Activated naive CD8-positive, alpha-beta T cell treated with anti-CD3 and anti-CD28 coated beads, Interleukin-2, amount 10 ng/mL, durations not matched to agents 7 days and 5 days (primary cell): ENCODE measurements at regions not wholly inside any gene's neighbourhood (a gene's known extent, or its start where the extent isn't known, plus 50 kb on each side); places are given as distances from the start of the nearest gene placed in this dataset.
"Not testable (repeated sequence)": the region's sequence is repeated elsewhere in the genome, so short reads cannot be mapped to it uniquely, and the experiment has no call there.

Experiments used
- ATAC-seq: fragments of 150-1000 bp; cut with Tn5 transposase; one replicate; pipeline ENCODE4 v1.10.0; 2021; ENCODE audit warnings: low read depth, moderate library complexity
- POLR2A ChIA-PET: fragments of 350-600 bp; sonication (Branson Sonifier 250); formaldehyde crosslinking; loops from one replicate; lab custom pipeline; 2021; ENCODE audit warnings: antibody characterized with exemption; lab: Charles Lee
- DNase-seq: peaks from one replicate; pipeline ENCODE4 v3.0.0; 2021
- H3K27ac Mint-ChIP-seq: one replicate; pipeline ENCODE4 v1.8.0; 2022; ENCODE audit warnings: mild to moderate bottlenecking, mixed read lengths
- H3K27me3 Mint-ChIP-seq: one replicate; pipeline ENCODE4 v1.8.0; 2022; ENCODE audit warnings: mild to moderate bottlenecking, moderate library complexity, mixed read lengths
- H3K36me3 Mint-ChIP-seq: one replicate; pipeline ENCODE4 v1.8.0; 2021; ENCODE audit warnings: mild to moderate bottlenecking, mixed read lengths
- H3K4me1 Mint-ChIP-seq: one replicate; pipeline ENCODE4 v1.8.0; 2021; ENCODE audit warnings: mixed read lengths
- H3K4me3 Mint-ChIP-seq: one replicate; pipeline ENCODE4 v1.8.0; 2022; ENCODE audit warnings: mild to moderate bottlenecking, moderate library complexity, mixed read lengths
- H3K9me3 Mint-ChIP-seq: one replicate; pipeline ENCODE4 v1.8.0; 2021; ENCODE audit warnings: mixed read lengths

- no peaks in the 10 kb centered on the region for H3K27me3 Mint-ChIP-seq
- POLR2A ChIA-PET, result no interaction called here
- H3K4me3 Mint-ChIP-seq, result no peak overlapping the region
- no peaks in the 10 kb centered on the region for H3K4me1 Mint-ChIP-seq
- H3K9me3 Mint-ChIP-seq, result peaks cover 23% of the 10 kb centered on the region
- ATAC-seq (no peak), DNase-seq (no peak)
- H3K27ac Mint-ChIP-seq, result no peak overlapping the region
- no peaks in the 10 kb centered on the region for H3K36me3 Mint-ChIP-seq
Observed at GRCh38 chr3:20462723-20463122, 276.7 kb upstream of the SGO1 start.

- Mint-ChIP-seq H3K27ac (no peak overlapping the region), H3K36me3 (no peaks in the 10 kb centered on the region), H3K4me1 (no peaks in the 10 kb centered on the region), H3K9me3 (peaks cover 22% of the 10 kb centered on the region), H3K4me3 (no peak overlapping the region), H3K27me3 (no peaks in the 10 kb centered on the region)
- DNase-seq (no peak), ATAC-seq (no peak)
- POLR2A ChIA-PET, result no interaction called here
Observed at GRCh38 chr3:20462226-20462625, 276.2 kb upstream of the SGO1 start.

- no peaks in the 10 kb centered on the region for H3K27me3 Mint-ChIP-seq
- DNase-seq (no peak), ATAC-seq (no peak)
- no peaks in the 10 kb centered on the region for H3K4me1 Mint-ChIP-seq
- H3K9me3 Mint-ChIP-seq, result peaks cover 11% of the 10 kb centered on the region
- POLR2A ChIA-PET, result no interaction called here
- no peak overlapping the region for H3K27ac Mint-ChIP-seq
- H3K36me3 Mint-ChIP-seq, result no peaks in the 10 kb centered on the region
- no peak overlapping the region for H3K4me3 Mint-ChIP-seq
Observed at GRCh38 chr3:20458994-20459716, 273.1 kb upstream of the SGO1 start.

GRCh38 chr3:20456511-20456910 lies 270.5 kb upstream of the SGO1 start:
- ATAC-seq, result no peak
- Mint-ChIP-seq H3K36me3 (no peaks in the 10 kb centered on the region), H3K4me3 (no peak overlapping the region)

GRCh38 chr3:20451170-20451569 lies 265.2 kb upstream of the SGO1 start:
- H3K4me1 Mint-ChIP-seq, result no peaks in the 10 kb centered on the region
- no peaks in the 10 kb centered on the region for H3K27me3 Mint-ChIP-seq
- H3K36me3 Mint-ChIP-seq, result no peaks in the 10 kb centered on the region
- peaks cover 7% of the 10 kb centered on the region for H3K9me3 Mint-ChIP-seq
- H3K4me3 Mint-ChIP-seq, result no peak overlapping the region
- ATAC-seq (no peak), DNase-seq (no peak)
- POLR2A ChIA-PET, result no interaction called here
- no peak overlapping the region for H3K27ac Mint-ChIP-seq

More at GRCh38 chr3:20456511-20456910, 270.5 kb upstream of the SGO1 start:
- DNase-seq, result no peak
- H3K4me1 Mint-ChIP-seq, result no peaks in the 10 kb centered on the region
- H3K27ac Mint-ChIP-seq, result no peak overlapping the region
- H3K9me3 Mint-ChIP-seq, result peaks cover 9% of the 10 kb centered on the region
- POLR2A ChIA-PET, result no interaction called here
- H3K27me3 Mint-ChIP-seq, result no peaks in the 10 kb centered on the region

GRCh38 chr3:20450611-20451010 lies 264.6 kb upstream of the SGO1 start:
- no peak overlapping the region for H3K27ac Mint-ChIP-seq
- no peaks in the 10 kb centered on the region for H3K4me1 Mint-ChIP-seq
- no peaks in the 10 kb centered on the region for H3K36me3 Mint-ChIP-seq
- H3K27me3 Mint-ChIP-seq, result no peaks in the 10 kb centered on the region
- ATAC-seq (no peak), DNase-seq (no peak)
- peaks cover 7% of the 10 kb centered on the region for H3K9me3 Mint-ChIP-seq
- POLR2A ChIA-PET, result no interaction called here
- no peak overlapping the region for H3K4me3 Mint-ChIP-seq

- H3K4me3 Mint-ChIP-seq, result no peak overlapping the region
Observed at GRCh38 chr3:20442846-20443245, 256.8 kb upstream of the SGO1 start.

GRCh38 chr3:20427268-20427667 lies 241.3 kb upstream of the SGO1 start:
- peaks cover 14% of the 10 kb centered on the region for H3K9me3 Mint-ChIP-seq
- H3K36me3 Mint-ChIP-seq, H3K4me1 Mint-ChIP-seq, H3K27me3 Mint-ChIP-seq, DNase-seq, H3K4me3 Mint-ChIP-seq, H3K27ac Mint-ChIP-seq, POLR2A ChIA-PET, ATAC-seq: not testable (repeated sequence)

More at GRCh38 chr3:20442846-20443245, 256.8 kb upstream of the SGO1 start:
- H3K9me3 Mint-ChIP-seq, result peaks cover 7% of the 10 kb centered on the region
- H3K36me3 Mint-ChIP-seq, result no peaks in the 10 kb centered on the region
- no peaks in the 10 kb centered on the region for H3K27me3 Mint-ChIP-seq
- ATAC-seq, result no peak
- H3K4me1 Mint-ChIP-seq, result no peaks in the 10 kb centered on the region
- DNase-seq, result no peak
- no peak overlapping the region for H3K27ac Mint-ChIP-seq
- POLR2A ChIA-PET, result no interaction called here

- POLR2A ChIA-PET, result no interaction called here
- H3K27me3 Mint-ChIP-seq, result no peaks in the 10 kb centered on the region
- H3K36me3 Mint-ChIP-seq, result no peaks in the 10 kb centered on the region
- no peak overlapping the region for H3K27ac Mint-ChIP-seq
- peaks cover 12% of the 10 kb centered on the region for H3K9me3 Mint-ChIP-seq
- H3K4me3 Mint-ChIP-seq, result no peak overlapping the region
- ATAC-seq (no peak), DNase-seq (no peak)
- no peaks in the 10 kb centered on the region for H3K4me1 Mint-ChIP-seq
Observed at GRCh38 chr3:20425138-20425537, 239.1 kb upstream of the SGO1 start.

GRCh38 chr3:20424086-20424485 lies 238.1 kb upstream of the SGO1 start:
- Mint-ChIP-seq H3K4me1 (no peaks in the 10 kb centered on the region), H3K36me3 (no peaks in the 10 kb centered on the region), H3K9me3 (peaks cover 10% of the 10 kb centered on the region), H3K27ac (no peak overlapping the region), H3K27me3 (no peaks in the 10 kb centered on the region), H3K4me3 (no peak overlapping the region)
- ATAC-seq, result no peak
- DNase-seq, result no peak
- POLR2A ChIA-PET, result interaction anchor here (0.5 kb wide), 1 partner anchor 856 kb away, joined by 3 read pairs; no protein-coding TSS in a partner anchor

- no peak for ATAC-seq
Observed at GRCh38 chr3:20422391-20422790, 236.4 kb upstream of the SGO1 start.

GRCh38 chr3:20417388-20418108 lies 231.5 kb upstream of the SGO1 start:
- POLR2A ChIA-PET, result no interaction called here
- Mint-ChIP-seq H3K27ac (no peak overlapping the region), H3K36me3 (no peaks in the 10 kb centered on the region), H3K4me3 (no peak overlapping the region), H3K9me3 (no peaks in the 10 kb centered on the region), H3K4me1 (no peaks in the 10 kb centered on the region), H3K27me3 (no peaks in the 10 kb centered on the region)
- ATAC-seq (no peak), DNase-seq (no peak)

More at GRCh38 chr3:20422391-20422790, 236.4 kb upstream of the SGO1 start:
- POLR2A ChIA-PET, result no interaction called here
- Mint-ChIP-seq H3K36me3 (no peaks in the 10 kb centered on the region), H3K4me3 (no peak overlapping the region), H3K9me3 (peaks cover 8% of the 10 kb centered on the region), H3K27ac (no peak overlapping the region), H3K27me3 (no peaks in the 10 kb centered on the region), H3K4me1 (no peaks in the 10 kb centered on the region)
- DNase-seq, result no peak

- H3K9me3 Mint-ChIP-seq, result no peaks in the 10 kb centered on the region
Observed at GRCh38 chr3:20406611-20407011, 220.6 kb upstream of the SGO1 start.

GRCh38 chr3:20405744-20406143 lies 219.7 kb upstream of the SGO1 start:
- DNase-seq (no peak), ATAC-seq (no peak)
- H3K27ac Mint-ChIP-seq, result no peak overlapping the region
- POLR2A ChIA-PET, result no interaction called here
- H3K36me3 Mint-ChIP-seq, result no peaks in the 10 kb centered on the region
- H3K27me3 Mint-ChIP-seq, result no peaks in the 10 kb centered on the region
- no peaks in the 10 kb centered on the region for H3K4me1 Mint-ChIP-seq
- no peaks in the 10 kb centered on the region for H3K9me3 Mint-ChIP-seq
- H3K4me3 Mint-ChIP-seq, result no peak overlapping the region

More at GRCh38 chr3:20406611-20407011, 220.6 kb upstream of the SGO1 start:
- Mint-ChIP-seq H3K4me3 (no peak overlapping the region), H3K27ac (no peak overlapping the region), H3K36me3 (no peaks in the 10 kb centered on the region), H3K4me1 (no peaks in the 10 kb centered on the region), H3K27me3 (no peaks in the 10 kb centered on the region)
- ATAC-seq, result no peak
- no peak for DNase-seq
- POLR2A ChIA-PET, result interaction anchor here (0.5 kb wide), 1 partner anchor 95 kb away, joined by 7 read pairs; no protein-coding TSS in a partner anchor
